ENCODE measurements at regions not wholly inside any gene's neighbourhood (a gene's known extent, or its start where the extent isn't known, plus 50 kb on each side); places are given as distances from the start of the nearest gene placed in this dataset.

GRCh38 chr17:53127331-53127730, 695.4 kb upstream of the KIF2B start:
- no peak for ATAC-seq (replicated peaks)

GRCh38 chr17:53122966-53123365, 699.8 kb upstream of the KIF2B start:
- Mint-ChIP-seq H3K9me3 (peaks cover 1 to 5% of the 10 kb centered on the region in 2 donors), H3K27ac (no peak overlapping the region), H3K4me3 (no peak overlapping the region), H3K27me3 (no peaks in the 10 kb centered on the region), H3K36me3 (no peaks in the 10 kb centered on the region), H3K4me1 (no peaks in the 10 kb centered on the region)
- ATAC-seq (replicated peaks) (no peak), DNase-seq (no peak)

More at GRCh38 chr17:53127331-53127730, 695.4 kb upstream of the KIF2B start:
- Mint-ChIP-seq H3K4me3 (no peak overlapping the region), H3K9me3 (peaks cover 4 to 5% of the 10 kb centered on the region in 2 donors), H3K27me3 (no peaks in the 10 kb centered on the region), H3K27ac (no peak overlapping the region), H3K36me3 (no peaks in the 10 kb centered on the region), H3K4me1 (no peaks in the 10 kb centered on the region)
- DNase-seq: no peak

- Mint-ChIP-seq H3K4me1 (no peaks in the 10 kb centered on the region), H3K27ac (no peak overlapping the region), H3K36me3 (no peaks in the 10 kb centered on the region), H3K27me3 (no peaks in the 10 kb centered on the region), H3K4me3 (no peak overlapping the region), H3K9me3 (peaks cover 10 to 15% of the 10 kb centered on the region in 2 donors)
- no peak for DNase-seq
- no peak for ATAC-seq (replicated peaks)
Measured at GRCh38 chr17:53119773-53120172, 703.0 kb upstream of the KIF2B start.

GRCh38 chr17:53118948-53119347, 703.8 kb upstream of the KIF2B start:
- no peaks in the 10 kb centered on the region for H3K4me1 Mint-ChIP-seq
- no peak overlapping the region for H3K4me3 Mint-ChIP-seq
- H3K9me3 Mint-ChIP-seq: peaks cover 9 to 12% of the 10 kb centered on the region in 2 donors
- no peak for DNase-seq
- no peaks in the 10 kb centered on the region for H3K27me3 Mint-ChIP-seq
- H3K27ac Mint-ChIP-seq: no peak overlapping the region
- H3K36me3 Mint-ChIP-seq: no peaks in the 10 kb centered on the region
- no peak for ATAC-seq (replicated peaks)

GRCh38 chr17:53106886-53107285, 715.8 kb upstream of the KIF2B start:
- H3K27me3 Mint-ChIP-seq: no peaks in the 10 kb centered on the region
- ATAC-seq (replicated peaks) (no peak), DNase-seq (no peak)
- no peaks in the 10 kb centered on the region for H3K36me3 Mint-ChIP-seq
- H3K4me1 Mint-ChIP-seq: no peaks in the 10 kb centered on the region
- H3K4me3 Mint-ChIP-seq: no peak overlapping the region
- peaks cover 3 to 9% of the 10 kb centered on the region in 2 donors for H3K9me3 Mint-ChIP-seq
- no peak overlapping the region for H3K27ac Mint-ChIP-seq

- no peak overlapping the region for H3K4me3 Mint-ChIP-seq
- no peak overlapping the region for H3K27ac Mint-ChIP-seq
- H3K9me3 Mint-ChIP-seq: peaks cover 0 to 8% of the 10 kb centered on the region in 2 donors
- DNase-seq: no peak
- H3K4me1 Mint-ChIP-seq: no peaks in the 10 kb centered on the region
- ATAC-seq (replicated peaks): no peak
- H3K36me3 Mint-ChIP-seq: no peaks in the 10 kb centered on the region
- H3K27me3 Mint-ChIP-seq: no peaks in the 10 kb centered on the region
Measured at GRCh38 chr17:53101706-53102105, 721.0 kb upstream of the KIF2B start.

GRCh38 chr17:53100126-53100525, 722.6 kb upstream of the KIF2B start:
- Mint-ChIP-seq H3K27me3 (no peaks in the 10 kb centered on the region), H3K9me3 (peaks cover 0 to 10% of the 10 kb centered on the region in 2 donors), H3K36me3 (no peaks in the 10 kb centered on the region), H3K4me3 (no peak overlapping the region), H3K4me1 (no peaks in the 10 kb centered on the region), H3K27ac (no peak overlapping the region)
- ATAC-seq (replicated peaks) (no peak), DNase-seq (no peak)

GRCh38 chr17:53093391-53093790, 729.3 kb upstream of the KIF2B start:
- ATAC-seq (replicated peaks): no peak
- Mint-ChIP-seq H3K4me1 (no peaks in the 10 kb centered on the region), H3K9me3 (peaks cover 0 to 4% of the 10 kb centered on the region in 2 donors), H3K36me3 (no peaks in the 10 kb centered on the region), H3K27ac (no peak overlapping the region), H3K27me3 (no peaks in the 10 kb centered on the region), H3K4me3 (no peak overlapping the region)
- no peak for DNase-seq

GRCh38 chr17:53092072-53092471, 730.7 kb upstream of the KIF2B start:
- no peak overlapping the region for H3K27ac Mint-ChIP-seq

GRCh38 chr17:53090770-53091169, 732.0 kb upstream of the KIF2B start:
- no peak for ATAC-seq (replicated peaks)
- Mint-ChIP-seq H3K36me3 (no peaks in the 10 kb centered on the region), H3K4me3 (no peak overlapping the region)

More at GRCh38 chr17:53092072-53092471, 730.7 kb upstream of the KIF2B start:
- ATAC-seq (replicated peaks) (no peak), DNase-seq (no peak)
- no peaks in the 10 kb centered on the region for H3K36me3 Mint-ChIP-seq
- no peaks in the 10 kb centered on the region for H3K27me3 Mint-ChIP-seq
- H3K4me3 Mint-ChIP-seq: no peak overlapping the region
- H3K4me1 Mint-ChIP-seq: no peaks in the 10 kb centered on the region
- H3K9me3 Mint-ChIP-seq: peaks cover under 1 to 4% of the 10 kb centered on the region in 2 donors

GRCh38 chr17:53088481-53088880, 734.2 kb upstream of the KIF2B start:
- Mint-ChIP-seq H3K27me3 (no peaks in the 10 kb centered on the region), H3K4me3 (no peak overlapping the region), H3K27ac (no peak overlapping the region), H3K9me3 (peaks cover 0 to 5% of the 10 kb centered on the region in 2 donors), H3K36me3 (no peaks in the 10 kb centered on the region), H3K4me1 (no peaks in the 10 kb centered on the region)
- ATAC-seq (replicated peaks) (no peak), DNase-seq (no peak)

More at GRCh38 chr17:53090770-53091169, 732.0 kb upstream of the KIF2B start:
- no peaks in the 10 kb centered on the region for H3K27me3 Mint-ChIP-seq
- no peaks in the 10 kb centered on the region for H3K4me1 Mint-ChIP-seq
- DNase-seq: no peak
- H3K9me3 Mint-ChIP-seq: peaks cover 0 to 5% of the 10 kb centered on the region in 2 donors
- no peak overlapping the region for H3K27ac Mint-ChIP-seq

GRCh38 chr17:53061446-53061845, 761.3 kb upstream of the KIF2B start:
- no peak for ATAC-seq (replicated peaks)
- no peak for DNase-seq
- H3K4me3 Mint-ChIP-seq: no peak overlapping the region
- no peaks in the 10 kb centered on the region for H3K27me3 Mint-ChIP-seq
- no peaks in the 10 kb centered on the region for H3K36me3 Mint-ChIP-seq
- no peak overlapping the region for H3K27ac Mint-ChIP-seq
- no peaks in the 10 kb centered on the region for H3K4me1 Mint-ChIP-seq
- peaks cover 4 to 14% of the 10 kb centered on the region in 2 donors for H3K9me3 Mint-ChIP-seq

GRCh38 chr17:53058031-53058430, 764.7 kb upstream of the KIF2B start:
- Mint-ChIP-seq H3K4me1 (no peaks in the 10 kb centered on the region), H3K27me3 (no peaks in the 10 kb centered on the region), H3K36me3 (no peaks in the 10 kb centered on the region), H3K27ac (no peak overlapping the region), H3K9me3 (peaks cover 0 to 12% of the 10 kb centered on the region in 2 donors), H3K4me3 (no peak overlapping the region)
- ATAC-seq (replicated peaks) (no peak), DNase-seq (no peak)

GRCh38 chr17:53046781-53047180, 775.9 kb upstream of the KIF2B start:
- no peaks in the 10 kb centered on the region for H3K4me1 Mint-ChIP-seq
- ATAC-seq (replicated peaks): no peak

GRCh38 chr17:53039981-53040380, 782.7 kb upstream of the KIF2B start:
- no peaks in the 10 kb centered on the region for H3K36me3 Mint-ChIP-seq
- H3K4me1 Mint-ChIP-seq: no peaks in the 10 kb centered on the region
- DNase-seq: no peak
- no peak overlapping the region for H3K4me3 Mint-ChIP-seq
- H3K9me3 Mint-ChIP-seq: peaks cover 0 to 2% of the 10 kb centered on the region in 2 donors
- H3K27ac Mint-ChIP-seq: no peak overlapping the region
- no peak for ATAC-seq (replicated peaks)
- no peaks in the 10 kb centered on the region for H3K27me3 Mint-ChIP-seq

More at GRCh38 chr17:53046781-53047180, 775.9 kb upstream of the KIF2B start:
- Mint-ChIP-seq H3K9me3 (peaks cover 4 to 8% of the 10 kb centered on the region in 2 donors), H3K36me3 (no peaks in the 10 kb centered on the region), H3K4me3 (no peak overlapping the region), H3K27ac (no peak overlapping the region), H3K27me3 (no peaks in the 10 kb centered on the region)
- DNase-seq: no peak

- no peak overlapping the region for H3K4me3 Mint-ChIP-seq
- H3K9me3 Mint-ChIP-seq: peaks cover 0 to 10% of the 10 kb centered on the region in 2 donors
- no peaks in the 10 kb centered on the region for H3K36me3 Mint-ChIP-seq
- no peak overlapping the region for H3K27ac Mint-ChIP-seq
- H3K27me3 Mint-ChIP-seq: no peaks in the 10 kb centered on the region
- ATAC-seq (replicated peaks) (no peak), DNase-seq (no peak)
- no peaks in the 10 kb centered on the region for H3K4me1 Mint-ChIP-seq
Measured at GRCh38 chr17:53033297-53033696, 789.4 kb upstream of the KIF2B start.
